CD14-positive monocyte (primary cell): ENCODE measurements at regions not wholly inside any gene's neighbourhood (a gene's known extent, or its start where the extent isn't known, plus 50 kb on each side); places are given as distances from the start of the nearest gene placed in this dataset.

Experiments used
- DNase-seq, 3 donors: peaks; one replicate each; pipeline ENCODE4 v3.0.0-alpha.2; 2011 to 2022
- H2AFZ ChIP-seq: 2 replicates; pipeline ENCODE4 v1.6.0; 2012; ENCODE audit warnings: mild to moderate bottlenecking, low read depth, low read length, inconsistent platforms; ENCODE audit not compliant: insufficient read depth, poor library complexity, severe bottlenecking
- H3K27ac ChIP-seq, 2 donors: 1 replicate in 1 of 2; 2 replicates in 1 of 2; pipeline ENCODE4 v1.5.1; 2012 to 2013; ENCODE audit warnings: low read length in 2 of 2, control low read depth in 1 of 2, inconsistent platforms in 1 of 2, low read depth in 1 of 2, mild to moderate bottlenecking in 1 of 2
- H3K27me3 ChIP-seq, 2 donors: one replicate each; pipeline versions ENCODE4 v1.6.0 to v1.6.1; 2011 to 2013; ENCODE audit warnings: low read length in 2 of 2; ENCODE audit not compliant: control insufficient read depth in 2 of 2, insufficient read depth in 2 of 2
- H3K36me3 ChIP-seq, 2 donors: replicated peaks in 1 of 2; 1 replicate in 1 of 2; 2 replicates in 1 of 2; pipeline versions ENCODE4 v1.5.1 to v1.6.1; 2012 to 2013; ENCODE audit warnings: low read length in 2 of 2, control low read depth in 1 of 2, inconsistent platforms in 1 of 2, mild to moderate bottlenecking in 1 of 2; ENCODE audit not compliant: insufficient read depth in 2 of 2, control insufficient read depth in 1 of 2
- H3K4me1 ChIP-seq, 2 donors: 1 replicate in 1 of 2; 2 replicates in 1 of 2; pipeline versions ENCODE4 v1.5.1 to v1.6.1; 2012 to 2013; ENCODE audit warnings: low read length in 2 of 2, control low read depth in 1 of 2, inconsistent platforms in 1 of 2, mild to moderate bottlenecking in 1 of 2, moderate library complexity in 1 of 2; ENCODE audit not compliant: insufficient read depth in 2 of 2, control insufficient read depth in 1 of 2
- H3K4me2 ChIP-seq: replicated peaks from 2 replicates; pipeline ENCODE3; 2012; ENCODE audit warnings: low read length, moderate library complexity, mild to moderate bottlenecking; ENCODE audit not compliant: poor library complexity, severe bottlenecking; ENCODE audit errors: extremely low read depth
- H3K4me3 ChIP-seq, 3 experiments: fragments of 200-600 bp in 1 of 3; sonication (generic) in 1 of 3; replicated peaks in 1 of 3; 1 replicate in 2 of 3; 2 replicates in 1 of 3; pipeline ENCODE4 v1.5.1; 2011 to 2013; ENCODE audit warnings: low read length in 3 of 3, mild to moderate bottlenecking in 3 of 3, control low read depth in 2 of 3, low read depth in 2 of 3, inconsistent platforms in 1 of 3, moderate library complexity in 1 of 3
- H3K79me2 ChIP-seq: 2 replicates; pipeline ENCODE4 v1.6.0; 2012; ENCODE audit warnings: mild to moderate bottlenecking, control low read depth, inconsistent platforms, low read length, moderate library complexity; ENCODE audit not compliant: insufficient read depth
- H3K9ac ChIP-seq: 2 replicates; pipeline ENCODE4 v1.6.0; 2017; ENCODE audit warnings: low read length, mild to moderate bottlenecking; ENCODE audit not compliant: insufficient read depth, poor library complexity, severe bottlenecking
- H3K9me3 ChIP-seq, 2 donors: replicated peaks in 1 of 2; 1 replicate in 1 of 2; 2 replicates in 1 of 2; pipeline versions ENCODE4 v1.5.1 to v1.6.1; 2012 to 2013; ENCODE audit warnings: low read length in 2 of 2, control low read depth in 1 of 2; ENCODE audit not compliant: control insufficient read depth in 1 of 2, insufficient read depth in 1 of 2
- H4K20me1 ChIP-seq: 2 replicates; pipeline ENCODE4 v1.6.0; 2012; ENCODE audit warnings: mild to moderate bottlenecking, low read length, control low read depth, moderate library complexity; ENCODE audit not compliant: insufficient read depth
- H3K27ac Mint-ChIP-seq, 7 donors: one replicate each; pipeline ENCODE4 v1.8.0; 2020; ENCODE audit warnings: mild to moderate bottlenecking in 7 of 7, mixed read lengths in 7 of 7, moderate library complexity in 6 of 7, inconsistent platforms in 2 of 7
- H3K27me3 Mint-ChIP-seq, 3 donors: one replicate each; pipeline ENCODE4 v1.8.0; 2021 to 2022; ENCODE audit warnings: low read depth in 3 of 3, mild to moderate bottlenecking in 3 of 3, mixed read lengths in 3 of 3, moderate library complexity in 3 of 3, inconsistent platforms in 1 of 3
- H3K36me3 Mint-ChIP-seq, 2 donors: one replicate each; pipeline ENCODE4 v1.8.0; 2020; ENCODE audit warnings: mixed read lengths in 2 of 2, inconsistent platforms in 1 of 2, mild to moderate bottlenecking in 1 of 2
- H3K4me1 Mint-ChIP-seq: one replicate; pipeline ENCODE4 v1.8.0; 2020; ENCODE audit warnings: mild to moderate bottlenecking, mixed read lengths
- H3K4me3 Mint-ChIP-seq, 2 donors: one replicate each; pipeline ENCODE4 v1.8.0; 2020; ENCODE audit warnings: mild to moderate bottlenecking in 2 of 2, mixed read lengths in 2 of 2, moderate library complexity in 1 of 2
- H3K9me3 Mint-ChIP-seq, 7 donors: one replicate each; pipeline ENCODE4 v1.8.0; 2020 to 2022; ENCODE audit warnings: mixed read lengths in 7 of 7, mild to moderate bottlenecking in 6 of 7, moderate library complexity in 6 of 7, inconsistent platforms in 2 of 7
- WGBS: methylation state at CpG from one replicate; pipeline ENCODE4 v1.1.5; 2013; ENCODE audit warnings: missing lambda C conversion rate; ENCODE audit not compliant: insufficient coverage; 5-methylcytosine and 5-hydroxymethylcytosine counted together
- intact Hi-C, 2 donors: fragments of 100-400 bp; cut with micrococcal nuclease; formaldehyde crosslinking; loops; one replicate each; pipeline versions ENCODE4 v1.15.0 to v1.15.1; 2023
- TF ChIP-seq, protein P1 (sequence below): fragments of 200-600 bp; IDR thresholded peaks from one replicate; pipeline ENCODE4 v1.8.0; 2022; ENCODE audit warnings: antibody characterized with exemption, mild to moderate bottlenecking

- 93% methylated on average over 7 of the region's 8 CpGs for WGBS
Measured at GRCh38 chr2:851680-852079, 99.0 kb upstream of the SNTG2 start.

GRCh38 chr2:851078-851477, 99.6 kb upstream of the SNTG2 start:
- Mint-ChIP-seq H3K4me3 (no peak overlapping the region), H3K4me1 (peaks cover 9% of the 10 kb centered on the region), H3K9me3 (peaks cover 0 to 21% (median 14%) of the 10 kb centered on the region in 7 donors), H3K27ac (peak overlapping the region in 1 of 7 donors; percentile 64), H3K27me3 (peaks cover 0 to 3% (median 0%) of the 10 kb centered on the region in 3 donors), H3K36me3 (no peaks in the 10 kb centered on the region)
- H3K4me3 ChIP-seq = no peak overlapping the region
- intact Hi-C loops = no loop called here
- H3K9me3 ChIP-seq = peaks cover 0 to 5% of the 10 kb centered on the region in 2 donors
- WGBS = 95% methylated on average over 2 of the region's 3 CpGs
- H3K36me3 ChIP-seq = no peaks in the 10 kb centered on the region
- H3K79me2 ChIP-seq = no peaks in the 10 kb centered on the region
- no peak overlapping the region for H3K4me2 ChIP-seq
- no peaks in the 10 kb centered on the region for H4K20me1 ChIP-seq
- H3K9ac ChIP-seq = no peak overlapping the region
- no peaks in the 10 kb centered on the region for H3K27me3 ChIP-seq
- DNase-seq = no peak
- no peak overlapping the region for H2AFZ ChIP-seq
- TF ChIP-seq, protein P1, sequence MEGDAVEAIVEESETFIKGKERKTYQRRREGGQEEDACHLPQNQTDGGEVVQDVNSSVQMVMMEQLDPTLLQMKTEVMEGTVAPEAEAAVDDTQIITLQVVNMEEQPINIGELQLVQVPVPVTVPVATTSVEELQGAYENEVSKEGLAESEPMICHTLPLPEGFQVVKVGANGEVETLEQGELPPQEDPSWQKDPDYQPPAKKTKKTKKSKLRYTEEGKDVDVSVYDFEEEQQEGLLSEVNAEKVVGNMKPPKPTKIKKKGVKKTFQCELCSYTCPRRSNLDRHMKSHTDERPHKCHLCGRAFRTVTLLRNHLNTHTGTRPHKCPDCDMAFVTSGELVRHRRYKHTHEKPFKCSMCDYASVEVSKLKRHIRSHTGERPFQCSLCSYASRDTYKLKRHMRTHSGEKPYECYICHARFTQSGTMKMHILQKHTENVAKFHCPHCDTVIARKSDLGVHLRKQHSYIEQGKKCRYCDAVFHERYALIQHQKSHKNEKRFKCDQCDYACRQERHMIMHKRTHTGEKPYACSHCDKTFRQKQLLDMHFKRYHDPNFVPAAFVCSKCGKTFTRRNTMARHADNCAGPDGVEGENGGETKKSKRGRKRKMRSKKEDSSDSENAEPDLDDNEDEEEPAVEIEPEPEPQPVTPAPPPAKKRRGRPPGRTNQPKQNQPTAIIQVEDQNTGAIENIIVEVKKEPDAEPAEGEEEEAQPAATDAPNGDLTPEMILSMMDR = no peak
- no peak overlapping the region for H3K27ac ChIP-seq
- H3K4me1 ChIP-seq = peaks cover 17% of the 10 kb centered on the region in 2 donors

More at GRCh38 chr2:851680-852079, 99.0 kb upstream of the SNTG2 start:
- H3K4me3 ChIP-seq = no peak overlapping the region
- no peaks in the 10 kb centered on the region for H3K79me2 ChIP-seq
- no peaks in the 10 kb centered on the region for H3K27me3 ChIP-seq
- peaks cover 0 to 5% of the 10 kb centered on the region in 2 donors for H3K9me3 ChIP-seq
- H3K36me3 ChIP-seq = no peaks in the 10 kb centered on the region
- H3K27ac ChIP-seq = no peak overlapping the region
- Mint-ChIP-seq H3K4me1 (peaks cover 9% of the 10 kb centered on the region), H3K9me3 (peaks cover 2 to 21% (median 14%) of the 10 kb centered on the region in 7 donors), H3K27ac (no peak overlapping the region), H3K4me3 (no peak overlapping the region), H3K27me3 (peaks cover 0 to 3% (median 0%) of the 10 kb centered on the region in 3 donors), H3K36me3 (no peaks in the 10 kb centered on the region)
- H4K20me1 ChIP-seq = no peaks in the 10 kb centered on the region
- intact Hi-C loops = no loop called here
- TF ChIP-seq, protein P1 = no peak
- no peak overlapping the region for H3K4me2 ChIP-seq
- DNase-seq = no peak
- H3K4me1 ChIP-seq = peaks cover 17 to 20% of the 10 kb centered on the region in 2 donors
- H2AFZ ChIP-seq = no peak overlapping the region
- no peak overlapping the region for H3K9ac ChIP-seq
